ENCODE measurements at regions not wholly inside any gene's neighbourhood (a gene's known extent, or its start where the extent isn't known, plus 50 kb on each side); places are given as distances from the start of the nearest gene placed in this dataset.

GRCh38 chr13:33612641-33613638 lies 205.0 kb upstream of the RFC3 start:
- H2AFZ ChIP-seq (ENCODE audit: control insufficient read depth, low read depth, low read length): peak overlapping the region; percentile 53
- FAIRE-seq: no peak
- intact Hi-C loops (cut with micrococcal nuclease; ENCODE audit: unreplicated experiment): no loop called here
- H4K20me1 ChIP-seq (ENCODE audit: control insufficient read depth, insufficient read depth): no peaks in the 10 kb centered on the region
- no TSS peak for BruUV-seq (replicated peaks)
- CTCF ChIA-PET: interaction anchor here (0.9 kb wide), 1 partner anchor 70 kb away, joined by 3 read pairs; no protein-coding TSS in a partner anchor
- RAD21 ChIA-PET (ENCODE audit: unreplicated experiment): no interaction called here
- WGBS (ENCODE audit: insufficient coverage, insufficient replicate concordance, low lambda C conversion rate, missing lambda C conversion rate): 40% methylated on average over 4 of the region's 4 CpGs
- no peak for DNase-seq (ENCODE audit: low read depth, low spot score)
- POLR2A ChIA-PET: no interaction called here
- no peak overlapping the region for H3K9ac ChIP-seq (ENCODE audit: control insufficient read depth, insufficient read depth, low read length)
- peak overlapping the region; percentile 43 for H3K27ac ChIP-seq (ENCODE audit: control insufficient read depth, insufficient read depth)
- peaks cover 9% of the 10 kb centered on the region for H3K4me1 ChIP-seq (ENCODE audit: control insufficient read depth, insufficient read depth, low read length)
- no peaks in the 10 kb centered on the region for H3K36me3 ChIP-seq (ENCODE audit: control insufficient read depth in 2 of 2, insufficient read depth in 2 of 2, low read length in 1 of 2)
- in situ Hi-C loops (cut with MboI): no loop called here
- H3K4me2 ChIP-seq (ENCODE audit: control insufficient read depth, insufficient read depth): peak overlapping the region; percentile 53; the same call in 1 of the 2 replicates
- no peak overlapping the region; the same call in 1 of the 2 replicates for H3K4me3 ChIP-seq
- no peaks in the 10 kb centered on the region; a peak in 1 of 4 replicates for H3K27me3 ChIP-seq (replicated peaks in 1 of 2; ENCODE audit: control insufficient read depth in 2 of 2, insufficient read depth in 2 of 2, low read length in 1 of 2)
- no peaks in the 10 kb centered on the region for H3K9me3 ChIP-seq (replicated peaks; ENCODE audit: control insufficient read depth, insufficient read depth, low read length)
- SMC1A ChIA-PET (ENCODE audit: uncharacterized antibody, unreplicated experiment): interaction anchor here (0.6 to 1.3 kb wide), 2 partner anchors 53 to 70 kb away, joined by 3 read pairs; no protein-coding TSS in a partner anchor
- H3K79me2 ChIP-seq (ENCODE audit: control insufficient read depth, insufficient read depth, low read length): no peaks in the 10 kb centered on the region
- peak; percentile 70 for ATAC-seq
- TF ChIP-seq, protein P1, sequence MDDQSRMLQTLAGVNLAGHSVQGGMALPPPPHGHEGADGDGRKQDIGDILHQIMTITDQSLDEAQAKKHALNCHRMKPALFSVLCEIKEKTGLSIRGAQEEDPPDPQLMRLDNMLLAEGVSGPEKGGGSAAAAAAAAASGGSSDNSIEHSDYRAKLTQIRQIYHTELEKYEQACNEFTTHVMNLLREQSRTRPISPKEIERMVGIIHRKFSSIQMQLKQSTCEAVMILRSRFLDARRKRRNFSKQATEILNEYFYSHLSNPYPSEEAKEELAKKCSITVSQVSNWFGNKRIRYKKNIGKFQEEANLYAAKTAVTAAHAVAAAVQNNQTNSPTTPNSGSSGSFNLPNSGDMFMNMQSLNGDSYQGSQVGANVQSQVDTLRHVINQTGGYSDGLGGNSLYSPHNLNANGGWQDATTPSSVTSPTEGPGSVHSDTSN (IDR thresholded peaks at IDR 0.05; ENCODE audit: insufficient replicate concordance, low read depth, low read length): no peak
- TF ChIP-seq BCL11A (IDR thresholded peaks at IDR 0.05; ENCODE audit: low read depth, low read length) (peak; percentile 19; the same call in 1 of the 2 replicates), IKZF2 (IDR thresholded peaks at IDR 0.05) (no peak), JUNB (IDR thresholded peaks at IDR 0.05) (peak; percentile 87), FOXM1 (IDR thresholded peaks at IDR 0.05; ENCODE audit: low read depth, low read length) (peak; percentile 48; the same call in 1 of the 2 replicates), MYB (IDR thresholded peaks at IDR 0.05; ENCODE audit: borderline replicate concordance, low read depth, low read length) (no peak), LARP7 (IDR thresholded peaks at IDR 0.05) (no peak), BCLAF1 (IDR thresholded peaks at IDR 0.05) (no peak), TAF1 (IDR thresholded peaks at IDR 0.05; ENCODE audit: borderline replicate concordance, low read depth, low read length) (no peak), NFIC (IDR thresholded peaks at IDR 0.05; ENCODE audit: low read depth, low read length) (peak; percentile 73; the same call in 1 of the 2 replicates), RCOR1 (conservative IDR thresholded peaks at IDR 0.05; ENCODE audit: low read depth, low read length) (no peak)
- TF ChIP-seq, protein P2, sequence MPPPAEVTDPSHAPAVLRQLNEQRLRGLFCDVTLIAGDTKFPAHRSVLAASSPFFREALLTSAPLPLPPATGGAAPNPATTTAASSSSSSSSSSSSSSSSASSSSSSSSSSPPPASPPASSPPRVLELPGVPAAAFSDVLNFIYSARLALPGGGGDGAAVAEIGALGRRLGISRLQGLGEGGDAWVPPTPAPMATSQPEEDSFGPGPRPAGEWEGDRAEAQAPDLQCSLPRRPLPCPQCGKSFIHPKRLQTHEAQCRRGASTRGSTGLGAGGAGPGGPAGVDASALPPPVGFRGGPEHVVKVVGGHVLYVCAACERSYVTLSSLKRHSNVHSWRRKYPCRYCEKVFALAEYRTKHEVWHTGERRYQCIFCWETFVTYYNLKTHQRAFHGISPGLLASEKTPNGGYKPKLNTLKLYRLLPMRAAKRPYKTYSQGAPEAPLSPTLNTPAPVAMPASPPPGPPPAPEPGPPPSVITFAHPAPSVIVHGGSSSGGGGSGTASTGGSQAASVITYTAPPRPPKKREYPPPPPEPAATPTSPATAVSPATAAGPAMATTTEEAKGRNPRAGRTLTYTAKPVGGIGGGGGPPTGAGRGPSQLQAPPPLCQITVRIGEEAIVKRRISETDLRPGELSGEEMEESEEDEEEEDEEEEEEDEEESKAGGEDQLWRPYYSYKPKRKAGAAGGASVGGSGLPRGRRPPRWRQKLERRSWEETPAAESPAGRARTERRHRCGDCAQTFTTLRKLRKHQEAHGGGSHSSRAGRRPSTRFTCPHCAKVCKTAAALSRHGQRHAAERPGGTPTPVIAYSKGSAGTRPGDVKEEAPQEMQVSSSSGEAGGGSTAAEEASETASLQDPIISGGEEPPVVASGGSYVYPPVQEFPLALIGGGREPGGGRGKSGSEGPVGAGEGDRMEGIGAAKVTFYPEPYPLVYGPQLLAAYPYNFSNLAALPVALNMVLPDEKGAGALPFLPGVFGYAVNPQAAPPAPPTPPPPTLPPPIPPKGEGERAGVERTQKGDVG (CRISPR knock-in tag; IDR thresholded peaks at IDR 0.05): no peak
- TF ChIP-seq, protein P3, sequence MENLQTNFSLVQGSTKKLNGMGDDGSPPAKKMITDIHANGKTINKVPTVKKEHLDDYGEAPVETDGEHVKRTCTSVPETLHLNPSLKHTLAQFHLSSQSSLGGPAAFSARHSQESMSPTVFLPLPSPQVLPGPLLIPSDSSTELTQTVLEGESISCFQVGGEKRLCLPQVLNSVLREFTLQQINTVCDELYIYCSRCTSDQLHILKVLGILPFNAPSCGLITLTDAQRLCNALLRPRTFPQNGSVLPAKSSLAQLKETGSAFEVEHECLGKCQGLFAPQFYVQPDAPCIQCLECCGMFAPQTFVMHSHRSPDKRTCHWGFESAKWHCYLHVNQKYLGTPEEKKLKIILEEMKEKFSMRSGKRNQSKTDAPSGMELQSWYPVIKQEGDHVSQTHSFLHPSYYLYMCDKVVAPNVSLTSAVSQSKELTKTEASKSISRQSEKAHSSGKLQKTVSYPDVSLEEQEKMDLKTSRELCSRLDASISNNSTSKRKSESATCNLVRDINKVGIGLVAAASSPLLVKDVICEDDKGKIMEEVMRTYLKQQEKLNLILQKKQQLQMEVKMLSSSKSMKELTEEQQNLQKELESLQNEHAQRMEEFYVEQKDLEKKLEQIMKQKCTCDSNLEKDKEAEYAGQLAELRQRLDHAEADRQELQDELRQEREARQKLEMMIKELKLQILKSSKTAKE (IDR thresholded peaks at IDR 0.05; ENCODE audit: low read depth, poor library complexity, severe bottlenecking): no peak

All from GM12878 (cell line).